ENCODE measurements at regions not wholly inside any gene's neighbourhood (a gene's known extent, or its start where the extent isn't known, plus 50 kb on each side); places are given as distances from the start of the nearest gene placed in this dataset.

- H3K36me3 Mint-ChIP-seq (ENCODE audit: low read depth), result no peaks in the 10 kb centered on the region
- no peak overlapping the region for H3K27ac Mint-ChIP-seq (ENCODE audit: unreplicated experiment)
- no peaks in the 10 kb centered on the region for H3K27me3 Mint-ChIP-seq (ENCODE audit: low read depth)
- H3K4me3 Mint-ChIP-seq, result no peak overlapping the region
- no peak for DNase-seq (ENCODE audit: low read depth, low spot score)
- no peaks in the 10 kb centered on the region for H3K9me3 Mint-ChIP-seq
- no peak for TF ChIP-seq CTCF (conservative IDR thresholded peaks at IDR 0.05)
- H3K4me1 Mint-ChIP-seq, result no peaks in the 10 kb centered on the region
Measured at GRCh38 chrX:67100031-67100884, 443.6 kb upstream of the AR start.

- Mint-ChIP-seq H3K36me3 (ENCODE audit: low read depth) (no peaks in the 10 kb centered on the region), H3K27ac (ENCODE audit: unreplicated experiment) (no peak overlapping the region)
- no peak for TF ChIP-seq CTCF (conservative IDR thresholded peaks at IDR 0.05)
Measured at GRCh38 chrX:67094061-67094460, 449.8 kb upstream of the AR start.

GRCh38 chrX:67050760-67051159, 411.9 kb upstream of the EDA2R start:
- no peak overlapping the region for H3K27ac Mint-ChIP-seq (ENCODE audit: unreplicated experiment)
- TF ChIP-seq CTCF (conservative IDR thresholded peaks at IDR 0.05), result no peak
- no peaks in the 10 kb centered on the region for H3K27me3 Mint-ChIP-seq (ENCODE audit: low read depth)
- DNase-seq (ENCODE audit: low read depth, low spot score), result no peak
- no peaks in the 10 kb centered on the region for H3K36me3 Mint-ChIP-seq (ENCODE audit: low read depth)
- H3K4me1 Mint-ChIP-seq, result no peaks in the 10 kb centered on the region
- peaks cover 7% of the 10 kb centered on the region for H3K9me3 Mint-ChIP-seq
- no peak overlapping the region for H3K4me3 Mint-ChIP-seq

More at GRCh38 chrX:67094061-67094460, 449.8 kb upstream of the AR start:
- H3K4me1 Mint-ChIP-seq, result no peaks in the 10 kb centered on the region
- H3K27me3 Mint-ChIP-seq (ENCODE audit: low read depth), result no peaks in the 10 kb centered on the region
- DNase-seq (ENCODE audit: low read depth, low spot score), result no peak
- no peak overlapping the region for H3K4me3 Mint-ChIP-seq
- peaks cover 2% of the 10 kb centered on the region for H3K9me3 Mint-ChIP-seq

- no peak overlapping the region for H3K27ac Mint-ChIP-seq (ENCODE audit: unreplicated experiment)
- no peak for DNase-seq (ENCODE audit: low read depth, low spot score)
- H3K4me1 Mint-ChIP-seq, result no peaks in the 10 kb centered on the region
- no peak for TF ChIP-seq CTCF (conservative IDR thresholded peaks at IDR 0.05)
- no peaks in the 10 kb centered on the region for H3K27me3 Mint-ChIP-seq (ENCODE audit: low read depth)
- H3K4me3 Mint-ChIP-seq, result no peak overlapping the region
- H3K9me3 Mint-ChIP-seq, result peaks cover 2% of the 10 kb centered on the region
- H3K36me3 Mint-ChIP-seq (ENCODE audit: low read depth), result no peaks in the 10 kb centered on the region
Measured at GRCh38 chrX:67044866-67045265, 406.0 kb upstream of the EDA2R start.

GRCh38 chrX:67044029-67044653, 405.3 kb upstream of the EDA2R start:
- H3K9me3 Mint-ChIP-seq, result peaks cover 2% of the 10 kb centered on the region
- no peak for DNase-seq (ENCODE audit: low read depth, low spot score)
- no peaks in the 10 kb centered on the region for H3K4me1 Mint-ChIP-seq
- H3K27ac Mint-ChIP-seq (ENCODE audit: unreplicated experiment), result no peak overlapping the region
- no peaks in the 10 kb centered on the region for H3K36me3 Mint-ChIP-seq (ENCODE audit: low read depth)
- H3K4me3 Mint-ChIP-seq, result no peak overlapping the region
- no peaks in the 10 kb centered on the region for H3K27me3 Mint-ChIP-seq (ENCODE audit: low read depth)
- no peak for TF ChIP-seq CTCF (conservative IDR thresholded peaks at IDR 0.05)

All from neural crest cell (in vitro differentiated cells).